ENCODE measurements at regions not wholly inside any gene's neighbourhood (a gene's known extent, or its start where the extent isn't known, plus 50 kb on each side); places are given as distances from the start of the nearest gene placed in this dataset.

DNA sequence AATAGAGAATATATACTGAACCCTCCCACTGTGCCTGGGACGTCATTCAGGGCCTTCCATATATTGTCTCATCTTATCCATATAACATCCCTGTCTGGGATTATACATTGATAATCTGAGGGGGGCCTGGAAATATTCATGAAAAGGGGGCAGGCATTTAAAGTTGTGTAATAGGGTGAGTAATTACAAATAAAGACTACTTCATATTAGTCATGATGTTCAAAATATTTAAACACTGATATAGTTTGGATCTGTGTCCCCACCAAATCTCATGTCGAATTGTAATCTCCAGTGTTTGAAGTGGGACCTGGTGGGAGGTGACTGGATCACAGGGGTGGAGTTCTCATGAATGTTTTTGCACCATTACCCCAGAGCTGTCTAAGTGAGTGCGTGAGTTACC lies 97.8 kb downstream of the AQP9 start:
- no peak overlapping the region for H3K4me3 ChIP-seq
- H3K27ac ChIP-seq = no peak overlapping the region
- WGBS, 10 experiments = 47 to 96% (median 87%) methylated on average over 1 to 3 of the region's 3 CpGs; no CpG with 5 or more reads in 2 of the 10 experiments
- ATAC-seq (replicated peaks in 6 of 8) = no peak
- H3K4me1 ChIP-seq (replicated peaks in 1 of 2) = peaks cover 18 to 19% of the 10 kb centered on the region in 2 donors
- in situ Hi-C loops (cut with MboI; ENCODE audit: low pct_unique_long_range_greater_than_20kb in 2 of 9, low sequenced_read_pairs in 9 of 9, unreplicated experiment in 9 of 9) = loop anchor here in 1 of 9 experiments (25.0 kb wide), 1 partner anchor 626 kb away; no protein-coding TSS in a partner anchor

DNA sequence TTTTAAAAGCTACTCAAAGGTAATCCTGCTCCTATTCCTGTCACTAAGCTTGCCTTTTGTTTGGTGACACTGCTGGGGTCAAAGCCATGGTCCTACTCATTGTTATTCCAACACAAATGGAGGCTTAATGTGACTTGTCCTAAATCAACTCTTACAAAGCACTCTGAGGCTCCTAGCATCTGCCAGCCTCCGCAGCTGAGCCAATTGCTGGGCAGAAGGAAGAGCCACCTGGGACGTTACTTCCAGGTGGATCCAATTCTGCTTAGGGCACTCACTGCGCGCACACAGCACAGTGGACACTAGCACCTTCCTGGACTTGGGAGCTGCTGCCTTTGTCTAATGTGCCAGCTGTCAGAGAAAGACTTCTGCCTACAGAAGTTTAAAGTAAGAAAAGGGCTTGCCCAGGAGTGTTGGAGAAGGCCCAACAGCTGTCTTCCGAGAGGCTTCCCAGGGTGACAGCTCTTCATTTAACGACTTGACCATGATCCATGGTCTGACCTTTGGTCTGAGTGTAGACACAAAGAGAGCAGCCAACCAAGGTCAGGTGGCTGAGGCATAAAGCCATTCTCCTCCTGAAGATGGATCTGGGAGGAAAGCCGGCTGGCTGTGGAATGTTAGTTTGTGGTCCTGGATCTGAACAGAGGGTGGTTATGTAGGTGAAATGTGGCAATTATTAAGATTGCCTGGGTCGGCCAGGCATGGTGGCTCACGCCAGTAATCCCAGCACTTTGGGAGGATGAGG lies 102.2 kb downstream of the AQP9 start:
- no peak overlapping the region for H3K4me3 ChIP-seq
- H3K27ac ChIP-seq = no peak overlapping the region
- H3K4me1 ChIP-seq (replicated peaks in 1 of 2) = peaks cover 19 to 22% of the 10 kb centered on the region in 2 donors
- WGBS, 10 experiments = 39 to 100% (median 77%) methylated on average over 1 to 7 of the region's 9 CpGs; no CpG with 5 or more reads in 2 of the 10 experiments
- in situ Hi-C loops (cut with MboI; ENCODE audit: low pct_unique_long_range_greater_than_20kb in 2 of 9, low sequenced_read_pairs in 9 of 9, unreplicated experiment in 9 of 9) = loop anchor here in 1 of 9 experiments (25.0 kb wide), 1 partner anchor 622 kb away; no protein-coding TSS in a partner anchor
- peak in 2 of 8 experiments; percentile 15 to 24 for ATAC-seq (replicated peaks in 6 of 8)

DNA sequence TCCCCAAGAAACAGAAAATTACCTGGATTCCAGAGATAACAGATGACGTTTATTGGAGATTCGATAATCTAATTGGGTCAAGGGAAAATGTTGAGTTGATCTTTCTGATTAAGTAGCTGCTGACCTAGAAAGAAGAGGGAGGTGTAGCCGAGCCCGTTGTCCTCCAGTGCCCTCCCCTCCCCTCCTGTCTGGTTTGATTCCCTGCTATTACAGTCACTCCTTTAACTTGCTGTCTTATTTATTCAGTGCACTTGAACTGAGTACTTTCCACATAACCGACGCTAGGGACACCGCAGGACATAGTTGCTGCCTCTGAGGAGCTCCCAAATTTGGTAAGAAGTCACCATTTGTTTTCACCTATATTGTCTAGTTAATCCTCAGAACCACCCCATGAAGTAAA lies 103.7 kb downstream of the AQP9 start:
- Histone ChIP-seq H3K4me3 (no peak overlapping the region), H3K4me1 (replicated peaks in 1 of 2) (peaks cover 19 to 22% of the 10 kb centered on the region in 2 donors), H3K27ac (no peak overlapping the region)
- peak in 1 of 8 experiments; percentile 57 for ATAC-seq (replicated peaks in 6 of 8)
- in situ Hi-C loops (cut with MboI; ENCODE audit: low pct_unique_long_range_greater_than_20kb in 2 of 9, low sequenced_read_pairs in 9 of 9, unreplicated experiment in 9 of 9) = loop anchor here in 1 of 9 experiments (25.0 kb wide), 1 partner anchor 620 kb away; no protein-coding TSS in a partner anchor
- 51 to 89% (median 80%) methylated on average over 3 to 7 of the region's 7 CpGs; no CpG with 5 or more reads in 3 of the 10 experiments for WGBS, 10 experiments

DNA sequence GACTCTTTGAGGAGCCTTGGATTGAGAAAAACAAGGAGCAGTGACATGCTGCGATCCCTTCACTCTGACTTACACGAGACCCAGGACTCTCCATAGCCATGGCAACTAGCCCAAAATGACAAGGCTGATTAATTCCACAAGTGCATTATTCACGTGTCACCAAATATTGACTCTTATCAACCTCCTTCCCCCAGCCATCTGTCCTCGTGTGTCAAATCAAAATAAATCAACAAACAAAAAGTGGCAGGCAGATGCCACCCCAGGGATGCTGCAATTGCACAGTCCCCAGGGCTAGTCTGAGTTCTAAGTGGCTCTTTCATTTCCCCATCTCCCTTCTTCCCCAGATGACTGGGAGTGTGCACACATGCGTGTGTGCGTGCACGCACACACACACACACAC lies 104.9 kb downstream of the AQP9 start:
- WGBS, 10 experiments = 20 to 100% (median 47%) methylated on average over 1 to 7 of the region's 7 CpGs; no CpG with 5 or more reads in 1 of the 10 experiments
- Histone ChIP-seq H3K4me1 (replicated peaks in 1 of 2) (peaks cover 20 to 26% of the 10 kb centered on the region in 2 donors), H3K27ac (no peak overlapping the region), H3K4me3 (no peak overlapping the region)
- ATAC-seq (replicated peaks in 6 of 8) = peak in 5 of 8 experiments; percentile 47 to 75 (median 67)
- in situ Hi-C loops (cut with MboI; ENCODE audit: low pct_unique_long_range_greater_than_20kb in 2 of 9, low sequenced_read_pairs in 9 of 9, unreplicated experiment in 9 of 9) = loop anchor here in 1 of 9 experiments (25.0 kb wide), 1 partner anchor 619 kb away; no protein-coding TSS in a partner anchor

DNA sequence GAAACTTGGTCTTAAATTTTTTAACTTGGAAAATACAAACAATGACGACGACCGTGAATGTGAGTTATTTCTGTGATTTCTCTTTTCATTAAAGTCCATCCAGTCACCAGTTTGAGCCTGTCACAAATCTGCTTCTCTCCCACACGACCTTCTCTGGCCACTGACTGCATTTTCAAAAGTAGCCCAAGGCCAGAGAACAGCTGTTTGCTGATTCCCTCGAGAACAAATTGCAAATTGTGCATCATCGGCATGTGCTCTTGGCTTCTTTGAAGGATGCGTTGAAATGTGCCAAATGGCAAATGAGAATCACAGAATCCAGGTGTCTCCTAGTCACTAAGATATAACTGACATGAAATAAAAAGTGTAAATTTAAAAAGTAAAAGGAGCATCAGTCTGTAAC lies 106.4 kb downstream of the AQP9 start:
- ATAC-seq (replicated peaks in 6 of 8) = no peak
- Histone ChIP-seq H3K4me1 (replicated peaks in 1 of 2) (peaks cover 17 to 21% of the 10 kb centered on the region in 2 donors), H3K27ac (no peak overlapping the region), H3K4me3 (no peak overlapping the region)
- in situ Hi-C loops (cut with MboI; ENCODE audit: low pct_unique_long_range_greater_than_20kb in 2 of 9, low sequenced_read_pairs in 9 of 9, unreplicated experiment in 9 of 9) = loop anchor here in 1 of 9 experiments (25.0 kb wide), 1 partner anchor 618 kb away; no protein-coding TSS in a partner anchor
- WGBS, 10 experiments = 0 to 90% (median 65%) methylated on average over 1 to 7 of the region's 7 CpGs; no CpG with 5 or more reads in 1 of the 10 experiments

- peaks cover 7 to 8% of the 10 kb centered on the region in 2 donors for H3K4me1 ChIP-seq (replicated peaks in 1 of 2)
- in situ Hi-C loops (cut with MboI; ENCODE audit: low pct_unique_long_range_greater_than_20kb in 2 of 9, low sequenced_read_pairs in 9 of 9, unreplicated experiment in 9 of 9) = loop anchor here in 1 of 9 experiments (25.0 kb wide), 1 partner anchor 616 kb away; no protein-coding TSS in a partner anchor
- ATAC-seq (replicated peaks in 6 of 8) = no peak
- H3K27ac ChIP-seq = no peak overlapping the region
- no peak overlapping the region for H3K4me3 ChIP-seq
- 56 to 100% (median 92%) methylated on average over 1 to 3 of the region's 3 CpGs; no CpG with 5 or more reads in 3 of the 10 experiments for WGBS, 10 experiments
Measured at GRCh38 chr15:58246041-58246440, 107.9 kb downstream of the AQP9 start.

DNA sequence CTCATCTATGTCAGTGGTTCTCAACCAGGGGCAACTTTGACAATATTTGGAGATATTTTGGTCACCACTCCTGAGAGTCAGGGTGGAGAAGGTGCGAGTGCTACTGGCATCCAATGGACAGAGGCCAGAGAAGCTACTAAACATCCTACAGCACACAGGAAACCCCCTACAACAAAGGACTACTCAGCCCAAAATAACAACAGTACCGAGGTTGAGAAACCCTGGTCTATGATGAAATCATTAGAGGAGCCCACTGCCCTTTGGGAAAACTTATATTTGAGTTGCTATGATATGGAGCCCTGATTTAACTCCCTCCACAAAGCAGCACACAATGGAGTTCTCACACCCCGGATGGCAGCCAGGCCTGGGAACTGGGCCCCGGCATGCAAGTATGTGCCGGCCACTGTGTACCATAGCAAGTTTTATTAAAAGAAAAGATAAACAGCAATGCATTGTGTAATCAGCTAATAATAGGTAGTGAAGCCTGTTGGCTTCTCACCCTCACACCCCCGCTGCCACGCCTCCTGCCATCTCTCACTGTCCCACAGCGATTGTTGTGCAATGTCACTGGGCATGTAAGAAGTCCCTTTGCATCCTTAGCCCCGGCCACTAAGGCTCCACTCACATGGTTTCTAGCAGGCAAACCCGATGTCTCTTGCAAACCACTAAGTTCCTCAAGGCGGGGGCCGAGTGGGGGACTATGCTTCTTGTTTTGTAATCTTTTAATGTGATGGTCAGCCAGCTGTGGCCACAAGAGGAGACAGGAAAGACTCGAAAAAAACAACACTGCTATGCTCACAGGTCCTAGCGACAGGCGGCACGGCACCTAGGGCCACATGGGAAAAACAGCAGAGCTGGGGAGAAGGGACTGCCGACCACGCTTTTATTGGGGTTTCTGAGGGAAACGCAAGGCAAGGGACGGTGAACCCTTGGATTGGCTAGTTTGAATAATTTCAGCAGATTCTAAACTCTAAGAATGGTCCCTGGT lies 110.0 kb downstream of the AQP9 start:
- Histone ChIP-seq H3K4me1 (replicated peaks in 1 of 2) (peaks cover 7 to 11% of the 10 kb centered on the region in 2 donors), H3K27ac (no peak overlapping the region), H3K4me3 (no peak overlapping the region)
- WGBS, 10 experiments = 17 to 95% (median 78%) methylated on average over 1 to 16 of the region's 20 CpGs; no CpG with 5 or more reads in 3 of the 10 experiments
- peak in 5 of 8 experiments; percentile 69 to 96 (median 91) for ATAC-seq (replicated peaks in 6 of 8)
- in situ Hi-C loops (cut with MboI; ENCODE audit: low pct_unique_long_range_greater_than_20kb in 2 of 9, low sequenced_read_pairs in 9 of 9, unreplicated experiment in 9 of 9) = loop anchor here in 1 of 9 experiments (25.0 kb wide), 1 partner anchor 614 kb away; no protein-coding TSS in a partner anchor

DNA sequence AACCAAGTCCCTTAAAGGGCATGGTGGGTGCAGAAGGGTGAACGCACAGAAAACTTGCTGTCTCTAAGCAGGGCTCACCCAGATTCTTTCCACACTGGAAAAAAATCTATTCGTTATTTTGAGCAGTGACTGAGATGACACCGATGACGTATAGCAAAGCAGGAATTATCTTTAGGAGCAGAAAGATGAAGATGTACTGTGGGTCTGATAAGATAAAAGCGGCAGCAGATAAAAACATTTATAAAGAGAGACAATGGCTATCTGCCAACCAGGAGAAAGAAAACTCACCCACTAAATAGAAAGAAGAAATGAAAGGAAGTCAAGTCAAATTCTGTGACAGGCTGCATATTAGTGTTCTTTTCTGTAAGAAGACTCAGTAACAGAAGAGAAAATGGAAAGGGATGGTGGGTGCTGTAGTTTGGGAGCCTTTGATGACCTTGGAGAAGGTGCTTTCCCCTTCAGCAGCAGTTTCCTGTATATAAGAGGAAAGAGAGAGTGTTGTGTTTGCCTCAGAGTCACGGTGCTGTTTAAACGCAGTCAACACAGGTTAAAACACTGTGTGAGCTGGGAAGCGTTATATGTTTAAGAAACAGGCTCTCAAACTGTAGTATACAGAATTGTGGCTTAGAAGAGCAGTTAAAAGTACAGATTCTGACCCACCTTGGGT lies 111.6 kb downstream of the AQP9 start:
- ATAC-seq (replicated peaks in 6 of 8) = no peak
- no peak overlapping the region for H3K27ac ChIP-seq
- in situ Hi-C loops (cut with MboI; ENCODE audit: low pct_unique_long_range_greater_than_20kb in 2 of 9, low sequenced_read_pairs in 9 of 9, unreplicated experiment in 9 of 9) = loop anchor here in 1 of 9 experiments (25.0 kb wide), 1 partner anchor 613 kb away; no protein-coding TSS in a partner anchor

DNA sequence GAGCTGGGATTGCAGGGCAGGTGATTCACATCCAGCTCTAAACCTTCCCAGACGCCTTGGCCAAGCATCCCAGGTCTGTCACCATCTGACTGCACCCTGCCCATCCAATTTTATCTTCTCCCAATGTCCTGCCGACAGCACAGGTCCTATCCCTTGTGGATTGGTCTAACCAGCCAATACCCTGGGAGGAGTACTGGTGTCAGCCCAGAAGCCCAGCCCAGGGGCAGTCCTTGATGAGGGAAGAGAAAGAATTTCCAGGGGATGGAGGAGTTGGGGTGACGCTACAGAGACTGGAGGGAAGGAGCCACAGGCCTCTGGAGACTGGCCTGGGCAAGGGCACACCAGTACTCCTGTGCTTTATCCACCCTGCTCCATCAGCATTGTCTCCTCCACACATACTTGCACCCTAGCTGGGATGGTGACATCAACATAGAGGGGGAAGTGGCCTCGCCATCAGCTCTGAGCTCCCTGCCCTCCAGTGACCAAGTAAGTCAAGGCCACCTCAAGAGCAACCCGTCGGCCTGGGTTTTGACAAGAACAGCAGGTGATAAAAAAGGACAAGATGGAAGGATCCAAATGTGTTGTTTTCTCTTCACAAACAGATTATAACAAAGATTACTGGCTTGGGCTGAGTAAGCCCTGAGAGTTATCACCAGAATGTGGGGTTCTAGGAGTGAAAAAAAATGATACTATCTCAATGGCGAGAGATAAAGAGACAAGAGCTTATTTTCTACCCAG lies 114.6 kb downstream of the AQP9 start:
- in situ Hi-C loops (cut with MboI; ENCODE audit: low pct_unique_long_range_greater_than_20kb in 2 of 9, low sequenced_read_pairs in 9 of 9, unreplicated experiment in 9 of 9) = no loop called here
- Histone ChIP-seq H3K27ac (no peak overlapping the region), H3K4me1 (replicated peaks in 1 of 2) (peaks cover 13 to 16% of the 10 kb centered on the region in 2 donors), H3K4me3 (no peak overlapping the region)
- no peak for ATAC-seq (replicated peaks in 6 of 8)
- WGBS, 10 experiments = 83 to 100% (median 88%) methylated on average over 1 to 4 of the region's 7 CpGs; no CpG with 5 or more reads in 3 of the 10 experiments

More for the DNA sequence above, 111.6 kb downstream of the AQP9 start:
- 64 to 98% (median 85%) methylated on average over 2 to 8 of the region's 8 CpGs for WGBS, 10 experiments
- Histone ChIP-seq H3K4me3 (no peak overlapping the region), H3K4me1 (replicated peaks in 1 of 2) (peaks cover 13 to 15% of the 10 kb centered on the region in 2 donors)

DNA sequence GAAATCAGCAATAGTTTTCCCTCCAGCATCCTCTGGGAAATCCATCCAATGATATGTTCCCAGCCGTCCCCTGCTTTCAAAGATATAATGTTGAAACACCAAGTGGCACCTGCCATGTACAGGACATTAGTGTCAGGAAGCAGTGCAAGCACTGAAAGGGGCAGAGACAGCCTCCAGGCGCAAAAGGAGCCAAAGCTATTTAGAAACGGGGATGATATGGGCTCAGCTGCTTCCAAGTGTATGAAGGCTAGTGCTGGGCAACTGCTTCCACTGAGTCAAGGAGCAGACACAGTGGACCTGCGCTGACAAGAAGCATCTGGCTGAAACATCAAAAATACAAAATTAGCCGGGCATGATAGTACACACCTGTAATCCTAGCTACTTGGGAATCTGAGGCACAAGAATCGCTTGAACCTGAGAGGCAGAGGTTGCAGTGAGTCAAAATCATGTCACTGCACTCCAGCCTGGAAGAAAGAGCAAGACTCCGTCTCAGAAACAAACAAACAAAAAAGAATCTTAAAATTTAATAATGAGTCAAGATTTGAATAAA lies 119.7 kb downstream of the AQP9 start:
- Histone ChIP-seq H3K4me1 (replicated peaks in 1 of 2) (peaks cover 5 to 15% of the 10 kb centered on the region in 2 donors), H3K4me3 (no peak overlapping the region), H3K27ac (no peak overlapping the region)
- in situ Hi-C loops (cut with MboI; ENCODE audit: low pct_unique_long_range_greater_than_20kb in 2 of 9, low sequenced_read_pairs in 9 of 9, unreplicated experiment in 9 of 9) = no loop called here
- 70 to 100% (median 95%) methylated on average over 1 to 7 of the region's 7 CpGs for WGBS, 10 experiments
- peak in 1 of 8 experiments; percentile 20 for ATAC-seq (replicated peaks in 6 of 8)

- no peak overlapping the region for H3K27ac ChIP-seq
- in situ Hi-C loops (cut with MboI; ENCODE audit: low pct_unique_long_range_greater_than_20kb in 2 of 9, low sequenced_read_pairs in 9 of 9, unreplicated experiment in 9 of 9) = no loop called here
- peaks cover under 1 to 9% of the 10 kb centered on the region in 2 donors for H3K4me1 ChIP-seq (replicated peaks in 1 of 2)
- H3K4me3 ChIP-seq = no peak overlapping the region
- WGBS, 10 experiments = 58 to 100% (median 86%) methylated on average over 1 to 7 of the region's 7 CpGs; no CpG with 5 or more reads in 1 of the 10 experiments
- ATAC-seq (replicated peaks in 6 of 8) = no peak
Measured at GRCh38 chr15:58258501-58259292, 120.5 kb downstream of the AQP9 start.
